Psoas muscle (tissue), 7 donors: ENCODE measurements at regions not wholly inside any gene's neighbourhood (a gene's known extent, or its start where the extent isn't known, plus 50 kb on each side); places are given as distances from the start of the nearest gene placed in this dataset.

ENCODE experiments used
- ATAC-seq, 4 donors: fragments of 200-7000 bp; cut with Tn5 transposase; one replicate each; pipeline ENCODE4 v1.9.1; 2020; ENCODE audit warnings: moderate library complexity in 3 of 4, mild to moderate bottlenecking in 2 of 4
- DNase-seq, 2 donors: peaks; one replicate each; pipeline ENCODE4 v3.0.0-alpha.2; 2020
- H3K27ac ChIP-seq: fragments of 200-600 bp; one replicate; pipeline ENCODE4 v1.8.0; 2022
- H3K27me3 ChIP-seq, 3 donors: fragments of 200-600 bp in 1 of 3; one replicate each; pipeline versions ENCODE4 v1.6.1 to v1.8.0; 2013 to 2022; ENCODE audit warnings: low read length in 2 of 3, mild to moderate bottlenecking in 2 of 3, moderate library complexity in 1 of 3; ENCODE audit not compliant: insufficient read depth in 3 of 3
- H3K36me3 ChIP-seq, 2 donors: fragments of 200-600 bp in 1 of 2; one replicate each; pipeline versions ENCODE4 v1.6.1 to v1.8.0; 2013 to 2022; ENCODE audit warnings: low read depth in 1 of 2, mild to moderate bottlenecking in 1 of 2, moderate library complexity in 1 of 2; ENCODE audit not compliant: insufficient read depth in 1 of 2
- H3K4me1 ChIP-seq: fragments of 200-600 bp; one replicate; pipeline ENCODE4 v1.8.0; 2022
- H3K4me3 ChIP-seq: fragments of 200-600 bp; one replicate; pipeline ENCODE4 v1.8.0; 2022; ENCODE audit warnings: mild to moderate bottlenecking
- H3K9me3 ChIP-seq: fragments of 200-600 bp; one replicate; pipeline ENCODE4 v1.8.0; 2022
- WGBS, 3 donors: extraction: QIAGEN DNeasy Blood & Tissue Kit; methylation state at CpG; one replicate each; pipeline versions ENCODE4 v1.1.6 to v1.1.7; 2013; 5-methylcytosine and 5-hydroxymethylcytosine counted together
- intact Hi-C, 2 donors: fragments of 100-400 bp; cut with DNase I; formaldehyde crosslinking; loops; one replicate each; pipeline versions ENCODE4 v1.11.0 to v1.14.2; 2022
- TF ChIP-seq, protein P1 (sequence below): fragments of 200-600 bp; IDR thresholded peaks from one replicate; pipeline ENCODE4 v1.8.0; 2022; ENCODE audit warnings: antibody characterized with exemption
- donor health status: healthy with polysubstance abuse.
- donor health status: DM: no; HTN: no; CAD: no; lungs with moderate emphysema.
- donor health status: Bipolar disorder and iron deficiency.
- donor health status: healthy.
- donor health status: DM: yes; HTN: yes; CAD: no.
- donor health status: DM: no; HTN: no; CAD: no.
- donor health status: DM: yes; HTN: yes; CAD: no.

DNA sequence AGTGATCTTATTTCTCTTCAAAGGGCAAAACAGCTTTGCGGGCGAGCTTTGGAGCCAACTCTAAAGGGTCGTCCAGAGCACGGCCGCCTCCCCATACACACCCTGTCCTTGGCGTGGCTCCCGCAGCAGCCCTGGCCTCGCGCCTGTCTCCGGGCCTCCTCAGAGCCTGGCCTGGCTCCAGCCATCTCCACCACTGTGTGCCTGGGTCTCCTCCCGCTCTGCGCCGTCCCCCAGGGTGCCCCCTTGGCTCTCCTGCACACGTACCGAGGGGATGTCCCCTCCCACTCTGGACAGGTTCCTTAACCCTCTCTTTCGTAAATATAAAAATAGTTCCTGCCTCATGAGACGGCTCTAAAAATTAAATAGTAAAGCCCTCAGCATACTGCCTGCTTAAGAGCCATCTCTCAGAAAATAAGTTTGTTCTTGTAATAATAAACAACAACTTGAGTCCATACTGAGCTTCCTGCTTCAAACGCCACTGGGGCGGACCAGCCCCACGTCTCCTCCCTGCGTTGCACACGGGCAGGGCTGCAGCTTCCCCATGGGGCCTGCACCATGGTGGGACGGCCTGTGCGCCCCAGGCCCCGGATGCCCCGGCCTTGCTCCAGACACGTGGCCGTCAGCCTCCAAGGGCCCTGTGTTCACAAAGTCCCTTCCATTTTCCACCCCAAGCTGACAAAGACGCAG lies 226.2 kb downstream of the TTLL2 start:
- peaks cover 7% of the 10 kb centered on the region for H3K9me3 ChIP-seq
- TF ChIP-seq, protein P1, sequence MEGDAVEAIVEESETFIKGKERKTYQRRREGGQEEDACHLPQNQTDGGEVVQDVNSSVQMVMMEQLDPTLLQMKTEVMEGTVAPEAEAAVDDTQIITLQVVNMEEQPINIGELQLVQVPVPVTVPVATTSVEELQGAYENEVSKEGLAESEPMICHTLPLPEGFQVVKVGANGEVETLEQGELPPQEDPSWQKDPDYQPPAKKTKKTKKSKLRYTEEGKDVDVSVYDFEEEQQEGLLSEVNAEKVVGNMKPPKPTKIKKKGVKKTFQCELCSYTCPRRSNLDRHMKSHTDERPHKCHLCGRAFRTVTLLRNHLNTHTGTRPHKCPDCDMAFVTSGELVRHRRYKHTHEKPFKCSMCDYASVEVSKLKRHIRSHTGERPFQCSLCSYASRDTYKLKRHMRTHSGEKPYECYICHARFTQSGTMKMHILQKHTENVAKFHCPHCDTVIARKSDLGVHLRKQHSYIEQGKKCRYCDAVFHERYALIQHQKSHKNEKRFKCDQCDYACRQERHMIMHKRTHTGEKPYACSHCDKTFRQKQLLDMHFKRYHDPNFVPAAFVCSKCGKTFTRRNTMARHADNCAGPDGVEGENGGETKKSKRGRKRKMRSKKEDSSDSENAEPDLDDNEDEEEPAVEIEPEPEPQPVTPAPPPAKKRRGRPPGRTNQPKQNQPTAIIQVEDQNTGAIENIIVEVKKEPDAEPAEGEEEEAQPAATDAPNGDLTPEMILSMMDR: no peak
- H3K4me1 ChIP-seq: peaks cover 11% of the 10 kb centered on the region
- peak overlapping the region; percentile 22 for H3K4me3 ChIP-seq
- no peaks in the 10 kb centered on the region for H3K36me3 ChIP-seq
- intact Hi-C loops: no loop called here
- H3K27me3 ChIP-seq: no peaks in the 10 kb centered on the region
- DNase-seq (peak; percentile 85 to 94), ATAC-seq (peak; percentile 40 to 95 (median 84))
- WGBS, 3 donors: 23 to 29% (median 26%) methylated on average over 29 of the region's 29 CpGs
- H3K27ac ChIP-seq: no peak overlapping the region

DNA sequence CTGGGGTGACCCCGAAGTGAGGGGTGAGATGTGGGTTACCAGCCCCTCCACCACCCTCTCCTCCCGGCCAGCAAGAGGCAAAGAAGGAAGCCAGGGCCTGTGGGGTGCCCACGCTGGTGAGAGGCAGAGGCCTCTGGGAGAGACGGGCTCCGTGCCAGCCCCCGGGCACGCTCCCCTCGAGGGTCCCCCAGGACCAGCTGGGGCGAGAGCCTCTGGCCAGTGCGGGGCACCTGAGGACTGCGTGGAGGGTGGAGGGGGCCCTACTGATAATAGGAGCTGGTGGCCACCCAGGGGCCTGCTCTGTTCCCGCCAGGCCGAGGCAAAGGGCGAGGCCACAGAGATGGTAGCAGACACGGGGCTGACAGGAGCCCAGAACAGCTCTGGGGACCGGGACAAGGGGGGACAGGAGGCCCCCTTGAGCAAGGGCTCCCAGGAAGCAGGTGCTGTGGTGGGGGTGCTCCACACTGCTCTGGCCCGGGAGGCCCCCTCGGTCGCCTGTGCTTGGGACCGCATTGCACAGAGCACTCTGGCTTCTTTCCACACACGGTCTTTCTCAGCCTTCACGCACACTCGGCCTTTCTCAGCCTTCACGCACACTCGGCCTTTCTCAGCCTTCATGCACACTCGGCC lies 226.9 kb downstream of the TTLL2 start:
- no peaks in the 10 kb centered on the region for H3K36me3 ChIP-seq
- intact Hi-C loops: no loop called here

DNA sequence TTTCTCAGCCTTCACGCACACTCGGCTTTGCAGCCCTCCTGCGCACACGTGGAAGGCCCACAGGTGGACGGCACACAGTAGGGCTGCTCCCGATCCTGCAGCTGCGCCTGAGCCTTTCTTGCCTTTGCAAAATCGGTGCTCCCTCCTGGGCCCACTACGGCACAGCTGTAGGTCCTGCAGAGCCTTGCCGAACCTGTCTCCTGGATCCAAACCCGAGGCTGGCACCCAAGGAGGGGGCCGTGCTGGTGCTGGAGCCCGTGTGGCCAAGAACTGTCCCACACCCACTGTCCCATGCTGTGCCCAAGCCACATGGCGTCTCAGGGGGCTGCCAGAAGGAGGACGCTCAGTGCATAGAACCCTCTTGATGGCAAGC lies 227.4 kb downstream of the TTLL2 start:
- H3K4me3 ChIP-seq: no peak overlapping the region
- H3K27ac ChIP-seq: no peak overlapping the region
- no peaks in the 10 kb centered on the region for H3K36me3 ChIP-seq
- H3K27me3 ChIP-seq: no peaks in the 10 kb centered on the region
- ATAC-seq (no peak), DNase-seq (no peak)
- peaks cover 7% of the 10 kb centered on the region for H3K9me3 ChIP-seq
- intact Hi-C loops: no loop called here
- WGBS, 3 donors: 93 to 98% (median 96%) methylated on average over 15 of the region's 15 CpGs
- TF ChIP-seq, protein P1: no peak
- peaks cover 11% of the 10 kb centered on the region for H3K4me1 ChIP-seq

More for the DNA sequence above, 226.9 kb downstream of the TTLL2 start:
- WGBS, 3 donors: 83 to 89% (median 87%) methylated on average over 23 to 26 of the region's 26 CpGs
- Histone ChIP-seq H3K4me1 (peaks cover 11% of the 10 kb centered on the region), H3K27me3 (no peaks in the 10 kb centered on the region), H3K27ac (no peak overlapping the region), H3K9me3 (peaks cover 7% of the 10 kb centered on the region), H3K4me3 (no peak overlapping the region)
- peak in 2 of 4 donors; percentile 11 to 24 for ATAC-seq
- TF ChIP-seq, protein P1: no peak
- DNase-seq: no peak

DNA sequence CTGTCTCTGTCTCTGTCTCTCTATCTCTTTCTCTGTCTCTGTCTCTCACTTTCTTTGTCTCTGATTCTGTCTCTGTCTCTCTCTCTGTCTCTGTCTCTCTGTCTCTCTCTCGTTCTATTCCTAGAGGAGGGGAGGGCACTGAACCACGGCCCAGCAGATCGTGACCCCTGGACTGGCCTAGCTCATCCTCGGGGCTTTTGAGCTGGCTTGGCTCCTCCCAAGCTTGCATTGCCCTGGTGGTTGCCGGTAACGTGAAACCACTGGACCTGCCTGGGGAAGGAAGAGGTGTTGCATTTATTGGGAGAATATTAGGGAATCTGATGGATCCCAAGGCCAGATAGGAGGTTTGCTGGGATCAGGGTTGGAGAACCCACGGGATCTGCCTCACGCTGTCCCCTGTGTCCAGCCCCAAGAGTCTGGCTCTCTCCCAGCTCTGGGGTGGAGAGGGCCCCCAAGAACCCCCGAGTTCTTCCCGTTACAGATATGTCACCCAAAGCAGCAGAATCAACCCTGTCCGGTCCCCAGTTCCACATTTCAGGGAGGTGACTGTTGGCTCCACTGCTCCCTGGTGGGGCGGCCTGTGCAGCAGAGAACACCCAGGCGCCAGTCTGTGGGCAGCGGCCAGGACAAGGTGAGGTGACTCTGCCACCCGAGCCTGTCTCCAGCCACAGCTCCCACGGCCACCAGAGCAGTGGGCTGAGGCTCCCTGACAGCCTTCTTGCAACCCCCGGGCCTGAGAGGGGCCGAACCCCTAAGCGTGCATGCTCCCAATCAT lies 228.3 kb downstream of the TTLL2 start:
- TF ChIP-seq, protein P1: no peak
- Histone ChIP-seq H3K27me3 (no peaks in the 10 kb centered on the region), H3K27ac (no peak overlapping the region), H3K9me3 (peaks cover 7% of the 10 kb centered on the region), H3K4me1 (peaks cover 11% of the 10 kb centered on the region), H3K4me3 (no peak overlapping the region), H3K36me3 (no peaks in the 10 kb centered on the region)
- DNase-seq (no peak), ATAC-seq (no peak)
- intact Hi-C loops: no loop called here
- 79 to 90% (median 87%) methylated on average over 19 of the region's 19 CpGs for WGBS, 3 donors
